Endothelial cell of umbilical vein (primary cell): ENCODE measurements at regions not wholly inside any gene's neighbourhood (a gene's known extent, or its start where the extent isn't known, plus 50 kb on each side); places are given as distances from the start of the nearest gene placed in this dataset.

Source experiments
- BruUV-seq: library from RNA; stranded (reverse); fragments of 400-500 nt; replicated peaks from 2 replicates; lab custom pipeline; 2021; lab: Mats Ljungman, UMichigan
- CTCF ChIA-PET: fragments of 300-600, 350-600 bp; sonication (Branson Sonifier 250); formaldehyde crosslinking; loops from one replicate; lab custom pipeline; 2021; ENCODE audit warnings: antibody characterized with exemption, inconsistent platforms; lab: Charles Lee
- POLR2A ChIA-PET: fragments of 300-600, 350-600 bp; sonication (Branson Sonifier 250); formaldehyde crosslinking; loops from one replicate; lab custom pipeline; 2021; ENCODE audit warnings: antibody characterized with exemption, inconsistent platforms; lab: Charles Lee
- DNase-seq: peaks from one replicate; pipeline ENCODE4 v3.0.0-alpha.2; 2011; ENCODE audit warnings: low read depth, low spot score
- FAIRE-seq: peaks from 2 replicates; lab custom pipeline; 2011; peaks lifted over from hg19 to GRCh38; lab: Jason Lieb, UNC
- H2AFZ ChIP-seq: 2 replicates; pipeline ENCODE4 v1.6.0; 2012; ENCODE audit warnings: low read depth, low read length, control low read depth, inconsistent platforms
- H3K27ac ChIP-seq: 2 replicates; pipeline ENCODE4 v1.5.1; 2011; ENCODE audit warnings: low read depth, mild to moderate bottlenecking, control low read depth, low read length, moderate library complexity; ENCODE audit not compliant: insufficient read depth
- H3K27me3 ChIP-seq, 2 experiments: 2 replicates each; pipeline versions ENCODE4 v1.6.0 to v1.6.1; 2011; ENCODE audit warnings: low read length in 2 of 2, mixed read lengths in 1 of 2; ENCODE audit not compliant: control insufficient read depth in 2 of 2, insufficient read depth in 2 of 2
- H3K36me3 ChIP-seq, 2 experiments: 2 replicates in 1 of 2; 3 replicates in 1 of 2; pipeline ENCODE4 v1.5.1; 2011; ENCODE audit warnings: low read length in 2 of 2, mild to moderate bottlenecking in 1 of 2, moderate library complexity in 1 of 2; ENCODE audit not compliant: control insufficient read depth in 2 of 2, insufficient read depth in 2 of 2; ENCODE audit errors: extremely low read depth in 1 of 2
- H3K4me1 ChIP-seq: 3 replicates; pipeline ENCODE4 v1.5.1; 2011; ENCODE audit warnings: mild to moderate bottlenecking, low read length; ENCODE audit not compliant: control insufficient read depth, insufficient read depth; ENCODE audit errors: extremely low read depth
- H3K4me2 ChIP-seq: 2 replicates; pipeline ENCODE4 v1.6.1; 2011; ENCODE audit warnings: low read length, control low read depth, mixed read lengths; ENCODE audit not compliant: insufficient read depth
- H3K4me3 ChIP-seq, 3 experiments: fragments of 200-600 bp in 1 of 3; sonication (generic), shearing (Covaris generic) in 1 of 3; replicated peaks in 1 of 3; 2 replicates each; pipeline ENCODE4 v1.5.1; 2011 to 2016; ENCODE audit warnings: control low read depth in 3 of 3, low read length in 3 of 3, mild to moderate bottlenecking in 2 of 3, inconsistent platforms in 1 of 3, low read depth in 1 of 3, moderate library complexity in 1 of 3; ENCODE audit not compliant: insufficient read depth in 1 of 3
- H3K79me2 ChIP-seq: 2 replicates; pipeline ENCODE4 v1.6.0; 2012; ENCODE audit warnings: low read length, inconsistent platforms; ENCODE audit not compliant: control insufficient read depth, insufficient read depth
- H3K9ac ChIP-seq: replicated peaks from 2 replicates; pipeline ENCODE3; 2011; ENCODE audit warnings: low read length, control low read depth; ENCODE audit not compliant: insufficient read depth; ENCODE audit errors: extremely low read depth
- H3K9me1 ChIP-seq: replicated peaks from 3 replicates; pipeline ENCODE4 v1.6.0; 2011; ENCODE audit warnings: mild to moderate bottlenecking, low read length; ENCODE audit not compliant: control insufficient read depth, insufficient read depth; ENCODE audit errors: extremely low read depth
- H3K9me3 ChIP-seq: replicated peaks from 2 replicates; pipeline ENCODE4 v1.5.1; 2012; ENCODE audit warnings: low read length, inconsistent platforms; ENCODE audit not compliant: control insufficient read depth, insufficient read depth
- H4K20me1 ChIP-seq: replicated peaks from 2 replicates; pipeline ENCODE3; 2011; ENCODE audit warnings: mild to moderate bottlenecking, low read length; ENCODE audit not compliant: control insufficient read depth, insufficient read depth; ENCODE audit errors: extremely low read depth
- EZH2 ChIP-seq: IDR thresholded peaks from 2 replicates; pipeline ENCODE4 v1.6.1; 2012; ENCODE audit warnings: borderline replicate concordance, low read depth, mild to moderate bottlenecking, moderate library complexity, low read length, inconsistent platforms; ENCODE audit not compliant: severe bottlenecking
- FOS ChIP-seq: IDR thresholded peaks from 2 replicates; pipeline ENCODE4 v1.6.1; 2011; ENCODE audit warnings: mild to moderate bottlenecking, low read length, moderate library complexity, borderline replicate concordance; ENCODE audit not compliant: insufficient read depth
- GATA2 ChIP-seq: IDR thresholded peaks from 2 replicates; pipeline ENCODE4 v1.7.0; 2011; ENCODE audit warnings: low read depth, mild to moderate bottlenecking, moderate library complexity, mixed read lengths, low read length; ENCODE audit not compliant: insufficient read length, insufficient read depth
- JUN ChIP-seq: IDR thresholded peaks from 2 replicates; pipeline ENCODE4 v1.6.1; 2011; ENCODE audit warnings: borderline replicate concordance, low read depth; ENCODE audit not compliant: insufficient read length, insufficient read depth
- MYC ChIP-seq: IDR thresholded peaks from one replicate; pipeline ENCODE4 v1.6.1; 2011; ENCODE audit warnings: mild to moderate bottlenecking, low read depth, low read length
- POLR2A ChIP-seq: IDR thresholded peaks from 2 replicates; pipeline ENCODE4 v1.6.1; 2012; ENCODE audit warnings: low read depth, mild to moderate bottlenecking, control low read depth, low read length
- POLR2AphosphoS5 ChIP-seq: IDR thresholded peaks from 2 replicates; pipeline ENCODE4 v1.6.1; 2012; ENCODE audit warnings: low read depth, mild to moderate bottlenecking, control low read depth, low read length, moderate library complexity; ENCODE audit not compliant: insufficient read depth
- dilution Hi-C: fragments of 300-500 bp; cut with MboI; formaldehyde crosslinking; loops from one replicate; pipeline ENCODE4 v1.15.0; 2019; ENCODE audit warnings: low sequenced_read_pairs; ENCODE audit not compliant: extremely low pct_ligation_motif_present
- intact Hi-C: fragments of 100-400 bp; cut with micrococcal nuclease; formaldehyde crosslinking; loops from one replicate; pipeline ENCODE4 v1.10.0; 2022
- TF ChIP-seq, protein P1 (sequence below): IDR thresholded peaks from 2 replicates; pipeline ENCODE4 v1.6.1; 2011; ENCODE audit not compliant: insufficient read depth, insufficient read length
- TF ChIP-seq, protein P2 (sequence below), 2 donors: IDR thresholded peaks; 1 replicate in 1 of 2; 2 replicates in 1 of 2; pipeline ENCODE4 v1.5.1; 2011; ENCODE audit warnings: low read length in 2 of 2, mild to moderate bottlenecking in 2 of 2, moderate library complexity in 2 of 2, control low read depth in 1 of 2, inconsistent platforms in 1 of 2, low read depth in 1 of 2; ENCODE audit not compliant: insufficient read depth in 1 of 2; ENCODE audit errors: extremely low read depth in 1 of 2

GRCh38 chr2:83595121-83595690, 863.9 kb downstream of the SUCLG1 start:
- ChIA-PET POLR2A (no interaction called here), CTCF (no interaction called here)
- H3K27ac ChIP-seq: no peak overlapping the region
- DNase-seq (no peak), FAIRE-seq (peak; percentile 33)
- BruUV-seq: no TSS peak
- no peaks in the 10 kb centered on the region for H3K4me1 ChIP-seq
- no peaks in the 10 kb centered on the region for H3K9me3 ChIP-seq
- dilution Hi-C loops: no loop called here
- TF ChIP-seq GATA2 (no peak), JUN (no peak), POLR2AphosphoS5 (no peak), FOS (no peak), POLR2A (no peak), EZH2 (no peak), MYC (no peak)
- TF ChIP-seq, protein P1, sequence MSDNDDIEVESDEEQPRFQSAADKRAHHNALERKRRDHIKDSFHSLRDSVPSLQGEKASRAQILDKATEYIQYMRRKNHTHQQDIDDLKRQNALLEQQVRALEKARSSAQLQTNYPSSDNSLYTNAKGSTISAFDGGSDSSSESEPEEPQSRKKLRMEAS: no peak
- TF ChIP-seq, protein P2, sequence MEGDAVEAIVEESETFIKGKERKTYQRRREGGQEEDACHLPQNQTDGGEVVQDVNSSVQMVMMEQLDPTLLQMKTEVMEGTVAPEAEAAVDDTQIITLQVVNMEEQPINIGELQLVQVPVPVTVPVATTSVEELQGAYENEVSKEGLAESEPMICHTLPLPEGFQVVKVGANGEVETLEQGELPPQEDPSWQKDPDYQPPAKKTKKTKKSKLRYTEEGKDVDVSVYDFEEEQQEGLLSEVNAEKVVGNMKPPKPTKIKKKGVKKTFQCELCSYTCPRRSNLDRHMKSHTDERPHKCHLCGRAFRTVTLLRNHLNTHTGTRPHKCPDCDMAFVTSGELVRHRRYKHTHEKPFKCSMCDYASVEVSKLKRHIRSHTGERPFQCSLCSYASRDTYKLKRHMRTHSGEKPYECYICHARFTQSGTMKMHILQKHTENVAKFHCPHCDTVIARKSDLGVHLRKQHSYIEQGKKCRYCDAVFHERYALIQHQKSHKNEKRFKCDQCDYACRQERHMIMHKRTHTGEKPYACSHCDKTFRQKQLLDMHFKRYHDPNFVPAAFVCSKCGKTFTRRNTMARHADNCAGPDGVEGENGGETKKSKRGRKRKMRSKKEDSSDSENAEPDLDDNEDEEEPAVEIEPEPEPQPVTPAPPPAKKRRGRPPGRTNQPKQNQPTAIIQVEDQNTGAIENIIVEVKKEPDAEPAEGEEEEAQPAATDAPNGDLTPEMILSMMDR (IDR thresholded peaks at IDR 0.05; ENCODE audit: extremely low read depth in 1 of 2, insufficient read depth in 1 of 2, low read depth in 1 of 2, low read length in 2 of 2): no peak
- H3K36me3 ChIP-seq: no peaks in the 10 kb centered on the region
- H3K4me2 ChIP-seq: no peak overlapping the region
- no peak overlapping the region for H2AFZ ChIP-seq
- intact Hi-C loops: no loop called here
- no peak overlapping the region for H3K9ac ChIP-seq
- H3K9me1 ChIP-seq: no peaks in the 10 kb centered on the region
- H3K27me3 ChIP-seq: no peaks in the 10 kb centered on the region
- H3K79me2 ChIP-seq: no peaks in the 10 kb centered on the region
- no peaks in the 10 kb centered on the region for H4K20me1 ChIP-seq
- H3K4me3 ChIP-seq: no peak overlapping the region
